ENCODE measurements at regions not wholly inside any gene's neighbourhood (a gene's known extent, or its start where the extent isn't known, plus 50 kb on each side); places are given as distances from the start of the nearest gene placed in this dataset.

DNA sequence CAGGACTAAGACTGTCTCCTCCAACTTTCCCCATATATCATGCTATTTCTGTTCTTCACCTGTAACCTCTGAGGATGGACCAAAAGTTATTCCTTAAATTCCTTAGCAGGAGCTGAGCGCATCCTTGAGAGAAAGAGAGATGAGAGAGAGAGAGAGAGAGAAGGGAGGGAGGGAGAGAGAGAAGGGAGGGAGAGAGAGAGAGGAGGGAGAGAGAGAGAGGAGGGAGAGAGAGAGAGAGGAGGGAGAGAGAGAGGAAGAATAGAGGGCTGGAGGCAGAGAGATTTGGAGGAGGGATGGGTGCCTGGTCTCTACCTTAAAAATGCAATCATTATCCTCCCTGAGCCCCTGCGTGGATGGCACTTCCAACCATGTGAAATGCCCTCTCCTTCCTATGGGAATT is 73.6 kb downstream of the BMP2 start:
- TF ChIP-seq FOXM1 (IDR thresholded peaks at IDR 0.05; ENCODE audit: borderline replicate concordance) (no peak), FOXK2 (IDR thresholded peaks at IDR 0.05) (no peak), SP1 (IDR thresholded peaks at IDR 0.05) (no peak)
